ENCODE measurements at regions not wholly inside any gene's neighbourhood (a gene's known extent, or its start where the extent isn't known, plus 50 kb on each side); places are given as distances from the start of the nearest gene placed in this dataset.

DNA sequence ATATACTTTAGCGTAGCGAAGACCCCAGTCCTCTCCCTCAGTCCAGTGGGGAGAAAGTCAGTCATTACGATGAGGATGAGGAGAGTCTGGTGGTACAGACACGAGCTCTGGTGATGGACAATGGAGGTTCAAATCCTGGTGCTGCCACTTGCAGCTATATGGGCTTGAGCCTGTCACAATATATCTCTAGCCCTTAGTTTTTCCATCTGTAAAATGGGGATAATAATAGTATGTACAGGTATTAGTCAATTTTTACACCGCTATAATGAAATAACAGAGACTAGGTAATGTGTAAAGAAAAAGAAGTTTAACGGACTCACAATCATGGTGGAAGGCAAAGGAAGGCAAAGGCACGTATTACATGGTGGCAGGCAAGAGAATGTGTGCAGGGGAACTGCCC lies 237.9 kb downstream of the BCAS1 start:
- Histone ChIP-seq H3K4me1 (peaks cover 20 to 31% of the 10 kb centered on the region in 2 donors), H3K4me3 (no peak overlapping the region), H3K9me3 (no peaks in the 10 kb centered on the region), H3K36me3 (no peaks in the 10 kb centered on the region), H3K27ac (no peak overlapping the region), H3K27me3 (no peaks in the 10 kb centered on the region)
- ATAC-seq, result no peak
- DNase-seq, result no peak
- intact Hi-C loops (cut with DNase I; ENCODE audit: low total_unique reads) (no loop called here), in situ Hi-C loops (cut with MboI; ENCODE audit: low sequenced_read_pairs in 4 of 4) (no loop called here)
- TF ChIP-seq, protein P1, sequence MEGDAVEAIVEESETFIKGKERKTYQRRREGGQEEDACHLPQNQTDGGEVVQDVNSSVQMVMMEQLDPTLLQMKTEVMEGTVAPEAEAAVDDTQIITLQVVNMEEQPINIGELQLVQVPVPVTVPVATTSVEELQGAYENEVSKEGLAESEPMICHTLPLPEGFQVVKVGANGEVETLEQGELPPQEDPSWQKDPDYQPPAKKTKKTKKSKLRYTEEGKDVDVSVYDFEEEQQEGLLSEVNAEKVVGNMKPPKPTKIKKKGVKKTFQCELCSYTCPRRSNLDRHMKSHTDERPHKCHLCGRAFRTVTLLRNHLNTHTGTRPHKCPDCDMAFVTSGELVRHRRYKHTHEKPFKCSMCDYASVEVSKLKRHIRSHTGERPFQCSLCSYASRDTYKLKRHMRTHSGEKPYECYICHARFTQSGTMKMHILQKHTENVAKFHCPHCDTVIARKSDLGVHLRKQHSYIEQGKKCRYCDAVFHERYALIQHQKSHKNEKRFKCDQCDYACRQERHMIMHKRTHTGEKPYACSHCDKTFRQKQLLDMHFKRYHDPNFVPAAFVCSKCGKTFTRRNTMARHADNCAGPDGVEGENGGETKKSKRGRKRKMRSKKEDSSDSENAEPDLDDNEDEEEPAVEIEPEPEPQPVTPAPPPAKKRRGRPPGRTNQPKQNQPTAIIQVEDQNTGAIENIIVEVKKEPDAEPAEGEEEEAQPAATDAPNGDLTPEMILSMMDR (IDR thresholded peaks at IDR 0.05 in 4 of 5, conservative IDR thresholded peaks at IDR 0.05 in 1 of 5), result no peak
- TF ChIP-seq POLR2A (IDR thresholded peaks at IDR 0.05), result no peak

DNA sequence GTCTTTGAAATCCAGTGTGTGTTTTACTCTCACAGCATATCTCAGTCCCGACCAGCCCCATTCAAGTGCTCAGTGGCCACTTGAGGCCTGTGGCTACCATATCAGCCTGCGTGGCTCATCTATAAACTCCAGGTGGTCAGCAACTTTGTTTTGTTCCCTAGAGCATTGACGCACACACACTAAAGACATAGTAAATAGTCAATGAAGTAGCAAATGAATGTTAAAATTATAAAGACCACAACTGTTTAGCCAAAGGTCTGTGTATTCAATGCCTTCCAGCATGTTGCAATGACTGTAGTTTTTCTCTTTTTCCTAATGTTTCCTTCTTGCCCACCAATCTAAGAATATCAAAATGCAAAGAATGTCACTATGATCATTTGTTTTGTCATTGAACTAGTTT lies 238.2 kb upstream of the ZNF217 start:
- Histone ChIP-seq H3K36me3 (no peaks in the 10 kb centered on the region), H3K27ac (no peak overlapping the region), H3K9me3 (no peaks in the 10 kb centered on the region), H3K4me1 (peaks cover 20 to 36% of the 10 kb centered on the region in 2 donors), H3K4me3 (no peak overlapping the region), H3K27me3 (no peaks in the 10 kb centered on the region)
- intact Hi-C loops (cut with DNase I; ENCODE audit: low total_unique reads) (no loop called here), in situ Hi-C loops (cut with MboI; ENCODE audit: low sequenced_read_pairs in 4 of 4) (no loop called here)
- DNase-seq (no peak), ATAC-seq (no peak)
- TF ChIP-seq, protein P1 (IDR thresholded peaks at IDR 0.05 in 4 of 5, conservative IDR thresholded peaks at IDR 0.05 in 1 of 5), result no peak
- no peak for TF ChIP-seq POLR2A (IDR thresholded peaks at IDR 0.05)

DNA sequence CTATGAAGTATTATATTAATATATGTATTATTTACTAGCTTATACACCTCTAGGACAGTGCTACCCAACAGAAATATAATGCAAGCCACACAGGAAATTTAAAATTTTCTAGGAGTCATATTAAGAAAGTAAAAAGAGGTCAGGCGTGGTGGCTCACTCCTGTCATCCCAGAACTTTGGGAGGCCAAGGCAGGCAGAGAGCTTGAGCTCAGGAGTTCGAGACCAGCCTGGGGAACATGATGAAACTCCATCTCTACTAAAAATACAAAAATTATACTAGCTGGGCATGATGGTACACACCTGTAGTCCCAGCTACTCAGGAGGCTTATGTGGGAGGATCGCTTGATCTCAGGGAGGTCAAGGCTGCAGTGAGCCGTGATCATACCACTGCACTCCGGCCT lies 237.6 kb upstream of the ZNF217 start:
- no peaks in the 10 kb centered on the region for H3K27me3 ChIP-seq
- ATAC-seq (no peak), DNase-seq (no peak)
- H3K36me3 ChIP-seq, result no peaks in the 10 kb centered on the region
- no peak for TF ChIP-seq POLR2A (IDR thresholded peaks at IDR 0.05)
- TF ChIP-seq, protein P1 (IDR thresholded peaks at IDR 0.05 in 4 of 5, conservative IDR thresholded peaks at IDR 0.05 in 1 of 5), result no peak
- in situ Hi-C loops (cut with MboI; ENCODE audit: low sequenced_read_pairs in 4 of 4) (no loop called here), intact Hi-C loops (cut with DNase I; ENCODE audit: low total_unique reads) (no loop called here)
- H3K4me3 ChIP-seq, result no peak overlapping the region
- H3K27ac ChIP-seq, result no peak overlapping the region
- H3K9me3 ChIP-seq, result no peaks in the 10 kb centered on the region
- peaks cover 20 to 36% of the 10 kb centered on the region in 2 donors for H3K4me1 ChIP-seq

DNA sequence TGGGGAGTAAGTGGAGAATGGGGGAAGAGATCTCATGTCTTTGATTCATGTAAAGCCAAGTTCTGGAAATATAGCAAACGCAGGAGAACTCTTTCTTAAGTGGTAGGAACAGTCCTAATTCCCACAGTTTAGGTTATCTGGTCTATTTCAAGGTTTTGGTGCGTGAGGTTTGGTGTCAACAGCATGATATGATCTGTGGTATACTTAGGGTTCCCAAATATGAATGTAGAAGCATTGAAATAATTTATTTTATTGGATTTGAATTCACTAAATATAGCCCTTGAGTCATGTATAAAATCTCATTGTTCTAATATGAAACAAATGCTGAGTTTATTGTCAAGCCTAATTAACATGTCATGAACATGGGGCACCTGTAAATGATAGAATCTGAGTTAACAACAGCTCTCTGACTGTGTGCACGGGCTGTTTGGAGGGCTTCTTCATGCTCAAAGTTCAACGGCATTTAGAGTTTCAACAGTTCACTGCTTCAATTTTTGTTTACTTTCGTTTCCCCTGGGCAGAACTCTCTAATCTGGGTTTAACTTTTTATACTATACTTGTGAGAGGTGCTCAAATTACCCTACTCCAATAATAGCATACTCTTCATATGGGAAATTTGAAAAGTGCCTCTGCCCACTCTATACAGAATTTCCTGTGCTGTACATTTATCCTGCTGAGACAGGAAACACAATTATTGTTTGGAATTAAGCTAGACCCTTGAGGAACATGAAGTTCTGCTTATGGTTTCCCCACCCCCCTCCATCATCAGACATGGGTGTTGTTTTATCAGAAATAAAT lies 236.3 kb upstream of the ZNF217 start:
- Histone ChIP-seq H3K36me3 (no peaks in the 10 kb centered on the region), H3K27ac (peak overlapping the region; percentile 73 to 81 (median 77)), H3K9me3 (no peaks in the 10 kb centered on the region), H3K4me3 (peak overlapping the region; percentile 10 to 53 (median 29)), H3K4me1 (peaks cover 20 to 36% of the 10 kb centered on the region in 2 donors), H3K27me3 (no peaks in the 10 kb centered on the region)
- in situ Hi-C loops (cut with MboI; ENCODE audit: low sequenced_read_pairs in 4 of 4), result no loop called here
- peak in 1 of 2 donors; percentile 7 for TF ChIP-seq POLR2A (IDR thresholded peaks at IDR 0.05)
- TF ChIP-seq, protein P1 (IDR thresholded peaks at IDR 0.05 in 4 of 5, conservative IDR thresholded peaks at IDR 0.05 in 1 of 5), result no peak
- no peak for DNase-seq
- intact Hi-C loops (cut with DNase I; ENCODE audit: low total_unique reads), result loop anchor here (5.0 kb wide), 3 partner anchors 37 to 238 kb away; partner anchors contain the start of gene ZNF217
- peak; percentile 4 to 22 for ATAC-seq

All from gastrocnemius medialis (tissue), 4 donors.